GM06990 (cell line): ENCODE measurements at regions not wholly inside any gene's neighbourhood (a gene's known extent, or its start where the extent isn't known, plus 50 kb on each side); places are given as distances from the start of the nearest gene placed in this dataset.

Experiments
- DNase-seq: peaks from one replicate; pipeline ENCODE4 v3.0.0-alpha.2; 2011; ENCODE audit not compliant: insufficient read length; ENCODE audit errors: extremely low read depth
- H3K27me3 ChIP-seq: replicated peaks from 2 replicates; pipeline ENCODE4 v1.6.0; 2011; ENCODE audit warnings: low read length; ENCODE audit not compliant: control insufficient read depth, insufficient read depth
- H3K36me3 ChIP-seq: 2 replicates; pipeline ENCODE4 v1.5.1; 2011; ENCODE audit warnings: low read length; ENCODE audit not compliant: control insufficient read depth, insufficient read depth
- H3K4me3 ChIP-seq: replicated peaks from 2 replicates; pipeline ENCODE4 v1.5.1; 2011; ENCODE audit warnings: low read depth, mild to moderate bottlenecking, control low read depth, low read length
- CTCF ChIP-seq: IDR thresholded peaks from 2 replicates; pipeline ENCODE4 v1.5.1; 2011; ENCODE audit warnings: low read length, control low read depth, mild to moderate bottlenecking, inconsistent platforms; ENCODE audit not compliant: insufficient read depth, poor library complexity, severe bottlenecking

- no peak for TF ChIP-seq CTCF
- DNase-seq = no peak
- H3K27me3 ChIP-seq = no peaks in the 10 kb centered on the region
- no peak overlapping the region for H3K4me3 ChIP-seq
- H3K36me3 ChIP-seq = no peaks in the 10 kb centered on the region
These were observed 141.0 kb downstream of the CMPK2 start for GRCh38 chr2:6724605-6725140.

DNA sequence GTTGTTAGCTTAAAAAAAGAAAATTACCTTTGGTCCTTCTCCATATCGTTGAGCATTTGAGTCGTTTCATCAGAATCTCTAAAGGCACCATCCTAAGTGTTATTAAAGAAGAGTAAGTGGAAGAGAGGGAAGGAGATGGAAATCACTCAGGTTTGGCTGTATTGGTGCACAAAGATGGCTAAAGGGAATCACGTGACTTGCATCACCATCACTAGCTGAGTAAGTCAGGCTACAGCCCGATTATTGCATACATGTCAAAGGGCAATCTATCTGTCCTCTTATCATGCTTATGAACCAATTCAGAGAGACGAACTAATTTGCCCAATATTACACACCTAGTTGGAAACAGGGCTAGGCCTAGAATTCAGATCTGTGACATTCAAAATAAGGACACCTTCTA is 137.6 kb downstream of the CMPK2 start:
- TF ChIP-seq CTCF = no peak
- no peaks in the 10 kb centered on the region for H3K36me3 ChIP-seq
- no peak for DNase-seq
- H3K27me3 ChIP-seq = no peaks in the 10 kb centered on the region
- no peak overlapping the region for H3K4me3 ChIP-seq

DNA sequence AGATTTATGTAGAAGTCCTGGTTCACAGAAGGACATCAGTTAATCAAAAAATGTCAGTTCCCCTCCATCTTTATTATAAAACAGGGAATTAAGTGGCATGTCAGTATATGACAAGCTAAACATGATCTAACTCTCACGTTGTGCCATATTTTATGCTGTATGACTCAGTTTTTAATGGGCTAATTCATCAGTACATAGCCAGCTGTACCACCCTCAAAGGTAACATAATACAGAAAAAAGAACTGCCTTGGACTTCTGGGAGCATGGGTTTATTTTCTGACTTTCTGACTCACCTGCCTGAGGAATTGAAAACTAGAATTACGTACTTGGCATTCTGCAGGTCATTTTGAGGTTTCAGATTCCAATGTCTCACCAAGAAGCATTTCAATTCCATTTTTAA is 135.7 kb downstream of the CMPK2 start:
- DNase-seq = no peak
- no peak for TF ChIP-seq CTCF
- Histone ChIP-seq H3K4me3 (no peak overlapping the region), H3K27me3 (no peaks in the 10 kb centered on the region), H3K36me3 (no peaks in the 10 kb centered on the region)

DNA sequence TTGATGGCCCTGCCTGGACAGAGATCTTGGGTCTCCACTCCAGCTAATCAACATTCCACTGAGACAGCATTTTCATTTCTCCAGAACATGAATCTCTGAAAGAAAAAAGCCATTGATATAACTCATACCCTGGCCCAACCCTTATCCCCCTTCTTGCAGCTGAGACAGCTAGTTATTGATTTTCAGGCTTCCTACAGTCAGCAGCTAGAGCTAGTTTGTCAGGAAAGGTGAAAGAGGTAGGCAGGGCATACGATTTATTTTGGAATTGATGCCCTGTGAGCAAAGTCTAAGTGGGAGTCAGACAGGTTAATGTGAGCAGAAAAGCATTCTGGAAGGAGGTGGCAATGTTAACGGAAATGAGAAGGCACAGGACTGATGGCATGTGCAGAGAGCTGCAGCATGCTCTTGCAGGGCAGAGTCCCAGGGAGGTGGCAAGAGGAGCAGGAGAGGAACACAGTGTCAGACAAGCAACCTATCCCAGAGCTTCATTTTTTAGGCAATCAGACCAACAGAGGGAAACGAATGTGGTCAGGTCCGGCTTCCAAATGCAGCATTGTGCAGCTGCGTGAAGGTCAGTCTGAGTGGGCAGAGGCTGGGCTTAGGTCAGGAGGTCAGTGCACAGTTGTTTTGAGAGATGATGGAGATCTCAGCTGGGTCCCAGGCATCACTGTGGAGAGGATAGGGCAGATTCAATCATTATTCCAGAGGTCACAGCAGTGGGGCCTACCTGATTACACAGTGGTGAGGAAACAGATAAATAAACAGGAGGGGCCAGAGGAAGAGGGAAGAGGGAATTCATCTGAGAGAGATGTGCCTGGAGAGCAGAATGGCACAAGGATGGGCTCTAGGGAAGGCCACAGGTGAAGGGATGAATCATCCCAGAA is 134.8 kb downstream of the CMPK2 start:
- Histone ChIP-seq H3K4me3 (no peak overlapping the region), H3K36me3 (no peaks in the 10 kb centered on the region), H3K27me3 (no peaks in the 10 kb centered on the region)
- no peak for DNase-seq
- TF ChIP-seq CTCF = no peak

GRCh38 chr2:6739547-6739946 is 126.2 kb downstream of the CMPK2 start:
- no peak for TF ChIP-seq CTCF
- Histone ChIP-seq H3K27me3 (no peaks in the 10 kb centered on the region), H3K36me3 (no peaks in the 10 kb centered on the region), H3K4me3 (no peak overlapping the region)
- DNase-seq = no peak
